Testis (tissue), 2 donors: ENCODE measurements at regions not wholly inside any gene's neighbourhood (a gene's known extent, or its start where the extent isn't known, plus 50 kb on each side); places are given as distances from the start of the nearest gene placed in this dataset.

Experiments
- CTCF ChIP-seq, 3 experiments: fragments of 450-650 bp in 2 of 3; fragments of 200-600 bp in 1 of 3; sonication (generic) in 1 of 3; IDR thresholded peaks; one replicate each; pipeline ENCODE4 v1.5.1; 2016 to 2019; ENCODE audit warnings: antibody characterized with exemption in 3 of 3, mild to moderate bottlenecking in 2 of 3, moderate library complexity in 1 of 3
- POLR2A ChIP-seq: fragments of 450-650 bp; IDR thresholded peaks from one replicate; pipeline ENCODE4 v1.6.1; 2017; ENCODE audit warnings: antibody characterized with exemption, mild to moderate bottlenecking, moderate library complexity

GRCh38 chr15:62440362-62441105 is 275.4 kb upstream of the C2CD4B start:
- TF ChIP-seq POLR2A (no peak), CTCF (IDR thresholded peaks at IDR 0.05) (no peak)
